Epithelial cell of esophagus (primary cell): ENCODE measurements at regions not wholly inside any gene's neighbourhood (a gene's known extent, or its start where the extent isn't known, plus 50 kb on each side); places are given as distances from the start of the nearest gene placed in this dataset.
"Not testable (repeated sequence)": the region's sequence is repeated elsewhere in the genome, so short reads cannot be mapped to it uniquely, and the experiment has no call there.

ENCODE experiments used
- DNase-seq: peaks from one replicate; pipeline ENCODE4 v3.0.0; 2010; ENCODE audit warnings: low read depth
- H3K4me3 ChIP-seq: 2 replicates; pipeline ENCODE4 v1.5.1; 2011; ENCODE audit warnings: mild to moderate bottlenecking, low read length, control low read depth
- TF ChIP-seq, protein P1 (sequence below): IDR thresholded peaks from 2 replicates; pipeline ENCODE4 v1.5.1; 2011; ENCODE audit warnings: low read depth, mild to moderate bottlenecking, low read length, control low read depth, inconsistent platforms; ENCODE audit not compliant: insufficient read depth; ENCODE audit errors: missing control alignments

DNA sequence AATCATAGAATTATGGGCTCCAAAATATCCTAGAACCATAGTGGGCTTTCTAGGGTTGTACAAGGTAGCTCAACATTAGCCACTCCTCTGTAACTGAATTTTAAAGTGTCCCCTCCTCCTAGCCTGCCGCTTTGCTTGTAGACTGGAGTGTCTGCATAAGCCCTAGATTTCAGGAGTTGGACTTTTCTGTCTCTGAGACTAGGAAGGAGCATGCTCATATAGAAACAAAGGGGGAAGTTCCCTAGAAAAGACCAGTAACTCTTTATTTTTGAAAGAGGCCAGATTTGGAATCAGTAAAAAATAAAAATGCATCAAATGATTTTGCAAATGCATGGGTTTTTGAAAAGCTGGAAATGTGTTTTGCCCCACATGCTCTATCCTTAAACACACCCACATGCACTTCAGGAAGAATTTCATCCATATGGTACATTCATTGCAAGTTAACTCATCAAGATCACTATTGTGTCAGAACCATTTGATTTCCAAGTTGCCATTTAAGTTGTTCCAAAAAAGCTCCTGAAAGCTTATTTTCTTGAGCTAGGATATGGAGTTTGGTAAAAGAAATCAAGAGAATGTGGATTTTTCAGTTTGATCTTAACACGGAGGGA lies 121.0 kb upstream of the NR3C1 start:
- no peak for DNase-seq
- H3K4me3 ChIP-seq, result no peak overlapping the region
- TF ChIP-seq, protein P1, sequence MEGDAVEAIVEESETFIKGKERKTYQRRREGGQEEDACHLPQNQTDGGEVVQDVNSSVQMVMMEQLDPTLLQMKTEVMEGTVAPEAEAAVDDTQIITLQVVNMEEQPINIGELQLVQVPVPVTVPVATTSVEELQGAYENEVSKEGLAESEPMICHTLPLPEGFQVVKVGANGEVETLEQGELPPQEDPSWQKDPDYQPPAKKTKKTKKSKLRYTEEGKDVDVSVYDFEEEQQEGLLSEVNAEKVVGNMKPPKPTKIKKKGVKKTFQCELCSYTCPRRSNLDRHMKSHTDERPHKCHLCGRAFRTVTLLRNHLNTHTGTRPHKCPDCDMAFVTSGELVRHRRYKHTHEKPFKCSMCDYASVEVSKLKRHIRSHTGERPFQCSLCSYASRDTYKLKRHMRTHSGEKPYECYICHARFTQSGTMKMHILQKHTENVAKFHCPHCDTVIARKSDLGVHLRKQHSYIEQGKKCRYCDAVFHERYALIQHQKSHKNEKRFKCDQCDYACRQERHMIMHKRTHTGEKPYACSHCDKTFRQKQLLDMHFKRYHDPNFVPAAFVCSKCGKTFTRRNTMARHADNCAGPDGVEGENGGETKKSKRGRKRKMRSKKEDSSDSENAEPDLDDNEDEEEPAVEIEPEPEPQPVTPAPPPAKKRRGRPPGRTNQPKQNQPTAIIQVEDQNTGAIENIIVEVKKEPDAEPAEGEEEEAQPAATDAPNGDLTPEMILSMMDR, result no peak

DNA sequence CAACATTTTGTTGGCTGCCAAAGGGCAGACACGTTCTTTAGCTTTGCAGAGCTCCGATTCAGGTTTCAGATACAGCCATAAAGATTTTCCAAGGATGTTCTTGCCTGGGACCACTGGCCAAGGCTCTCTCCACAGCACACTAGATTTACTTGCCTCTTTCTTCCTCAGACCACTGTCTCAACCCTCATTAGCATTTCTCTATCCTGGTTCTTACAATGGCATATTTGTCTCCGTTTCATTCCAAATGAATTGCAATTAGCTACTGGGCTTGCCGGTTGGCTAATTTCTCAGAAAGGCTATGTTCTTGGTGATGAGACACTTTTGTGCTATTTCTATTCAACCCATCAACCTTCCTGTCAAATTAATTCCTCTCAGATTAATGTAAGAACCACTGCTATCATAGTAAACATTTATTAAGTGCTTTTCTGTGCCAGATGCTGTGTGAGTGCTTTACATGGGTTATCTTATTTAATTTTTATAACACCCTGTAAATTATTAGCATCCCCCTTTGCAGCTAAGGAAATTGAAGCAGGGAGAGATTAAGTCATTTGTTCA lies 118.4 kb upstream of the NR3C1 start:
- TF ChIP-seq, protein P1, result no peak
- H3K4me3 ChIP-seq, result no peak overlapping the region
- no peak for DNase-seq

GRCh38 chr5:143521141-143521540 lies 117.7 kb upstream of the NR3C1 start:
- no peak overlapping the region for H3K4me3 ChIP-seq
- DNase-seq, result no peak
- TF ChIP-seq, protein P1, result no peak

DNA sequence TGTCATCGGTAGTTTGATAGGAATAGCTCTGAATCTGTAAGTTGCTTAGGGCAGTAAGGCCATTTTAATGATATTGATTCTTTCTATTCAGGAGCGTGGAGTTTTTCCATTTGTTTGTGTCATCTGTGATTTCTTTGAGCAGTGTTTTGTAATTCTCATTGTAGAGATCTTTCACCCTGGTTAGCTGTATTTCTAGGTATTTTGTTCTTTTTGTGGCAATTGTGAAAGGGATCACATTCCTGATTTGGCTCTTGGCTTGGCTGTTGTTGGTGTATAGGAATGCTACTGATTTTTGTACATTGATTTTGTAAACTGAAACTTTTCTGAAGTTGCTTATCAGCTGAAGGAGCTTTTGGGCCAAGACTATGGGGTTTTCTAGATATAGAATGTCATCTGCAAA lies 115.7 kb upstream of the NR3C1 start:
- not testable (repeated sequence) for DNase-seq, H3K4me3 ChIP-seq

GRCh38 chr5:143517824-143518223 lies 114.3 kb upstream of the NR3C1 start:
- not testable (repeated sequence) for H3K4me3 ChIP-seq, DNase-seq

GRCh38 chr5:143516249-143516648 lies 112.8 kb upstream of the NR3C1 start:
- TF ChIP-seq, protein P1, result no peak
- no peak for DNase-seq
- H3K4me3 ChIP-seq, result no peak overlapping the region

GRCh38 chr5:143515829-143516228 lies 112.3 kb upstream of the NR3C1 start:
- no peak for DNase-seq
- TF ChIP-seq, protein P1, result no peak
- H3K4me3 ChIP-seq, result no peak overlapping the region

DNA sequence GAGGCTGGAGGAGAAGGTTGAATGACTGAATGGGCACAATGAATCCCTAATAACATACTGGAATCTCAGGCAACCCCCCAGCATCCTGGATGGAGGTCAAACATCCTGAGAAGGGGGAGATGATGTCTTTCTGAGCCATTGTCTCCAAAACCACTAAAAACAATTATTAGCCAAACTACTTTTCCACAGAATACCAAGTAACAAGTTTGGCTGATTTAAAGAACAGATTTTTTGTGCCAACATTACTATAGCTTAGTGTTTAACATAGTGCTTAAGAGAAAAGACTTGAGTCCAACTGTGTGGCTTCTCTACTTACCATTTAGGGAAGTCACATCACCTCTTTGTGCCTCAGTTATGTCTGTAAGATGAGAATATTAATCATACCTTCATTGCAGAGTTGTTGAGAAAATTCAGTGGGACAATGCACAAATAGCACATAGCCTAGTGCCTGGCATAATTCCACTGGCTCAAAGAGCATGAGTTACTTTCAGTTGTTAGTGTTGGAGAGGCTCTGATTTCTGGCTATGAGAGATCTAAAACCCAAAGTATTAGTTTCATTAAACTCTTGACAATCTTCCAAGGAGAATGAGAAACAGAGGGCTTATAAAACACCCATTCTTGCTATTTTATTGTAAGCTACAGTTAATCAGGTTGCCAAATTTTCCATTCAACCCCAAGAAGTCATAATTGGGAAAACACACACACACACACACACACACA lies 111.3 kb upstream of the NR3C1 start:
- no peak overlapping the region for H3K4me3 ChIP-seq
- DNase-seq, result no peak
- TF ChIP-seq, protein P1, result no peak
